IPS DF 4.7 (cell line): ENCODE measurements at regions not wholly inside any gene's neighbourhood (a gene's known extent, or its start where the extent isn't known, plus 50 kb on each side); places are given as distances from the start of the nearest gene placed in this dataset.

Experiments
- DNase-seq: peaks from one replicate; pipeline ENCODE4 v3.0.0-alpha.2; 2013; ENCODE audit warnings: low spot score; ENCODE audit errors: extremely low read depth

GRCh38 chr2:125479143-125479636, 1176.8 kb upstream of the GYPC start:
- DNase-seq: no peak

- DNase-seq: no peak
Measured at GRCh38 chr2:125490308-125490707, 1165.7 kb upstream of the GYPC start.

- DNase-seq: no peak
Measured at GRCh38 chr2:125491663-125492062, 1164.3 kb upstream of the GYPC start.

GRCh38 chr2:125512313-125512712, 1143.6 kb upstream of the GYPC start:
- DNase-seq: no peak

GRCh38 chr2:125516496-125517109, 1139.4 kb upstream of the GYPC start:
- peak; percentile 36 for DNase-seq

- no peak for DNase-seq
Measured at GRCh38 chr2:125526093-125526492, 1129.9 kb upstream of the GYPC start.

GRCh38 chr2:125535089-125535488, 1120.9 kb upstream of the GYPC start:
- DNase-seq: no peak

- DNase-seq: no peak
Measured at GRCh38 chr2:125543968-125544514, 1111.9 kb upstream of the GYPC start.

- no peak for DNase-seq
Measured at GRCh38 chr2:125553768-125554167, 1102.2 kb upstream of the GYPC start.

- no peak for DNase-seq
Measured at GRCh38 chr2:125554956-125555355, 1101.0 kb upstream of the GYPC start.

GRCh38 chr2:125559186-125559585, 1096.8 kb upstream of the GYPC start:
- DNase-seq: no peak

- no peak for DNase-seq
Measured at GRCh38 chr2:125560855-125561254, 1095.1 kb upstream of the GYPC start.

GRCh38 chr2:125561302-125561701, 1094.7 kb upstream of the GYPC start:
- no peak for DNase-seq

- DNase-seq: no peak
Measured at GRCh38 chr2:125562924-125563323, 1093.0 kb upstream of the GYPC start.

GRCh38 chr2:125564471-125564870, 1091.5 kb upstream of the GYPC start:
- DNase-seq: no peak

GRCh38 chr2:125566422-125566821, 1089.5 kb upstream of the GYPC start:
- no peak for DNase-seq

GRCh38 chr2:125567100-125567499, 1088.9 kb upstream of the GYPC start:
- no peak for DNase-seq

- no peak for DNase-seq
Measured at GRCh38 chr2:125572660-125573059, 1083.3 kb upstream of the GYPC start.

- no peak for DNase-seq
Measured at GRCh38 chr2:125573432-125573831, 1082.5 kb upstream of the GYPC start.

- DNase-seq: no peak
Measured at GRCh38 chr2:125576558-125576957, 1079.4 kb upstream of the GYPC start.

- DNase-seq: no peak
Measured at GRCh38 chr2:125581557-125581956, 1074.4 kb upstream of the GYPC start.

- no peak for DNase-seq
Measured at GRCh38 chr2:125582516-125582915, 1073.4 kb upstream of the GYPC start.

- DNase-seq: no peak
Measured at GRCh38 chr2:125584732-125585131, 1071.2 kb upstream of the GYPC start.
